GM18517 (cell line): ENCODE measurements at regions not wholly inside any gene's neighbourhood (a gene's known extent, or its start where the extent isn't known, plus 50 kb on each side); places are given as distances from the start of the nearest gene placed in this dataset.

Experiments used
- ATAC-seq: cut with Tn5 transposase; IDR thresholded peaks from one replicate; pipeline ENCODE4 v1.9.1; 2021; ENCODE audit warnings: mild to moderate bottlenecking, moderate library complexity; ENCODE audit not compliant: unreplicated experiment

DNA sequence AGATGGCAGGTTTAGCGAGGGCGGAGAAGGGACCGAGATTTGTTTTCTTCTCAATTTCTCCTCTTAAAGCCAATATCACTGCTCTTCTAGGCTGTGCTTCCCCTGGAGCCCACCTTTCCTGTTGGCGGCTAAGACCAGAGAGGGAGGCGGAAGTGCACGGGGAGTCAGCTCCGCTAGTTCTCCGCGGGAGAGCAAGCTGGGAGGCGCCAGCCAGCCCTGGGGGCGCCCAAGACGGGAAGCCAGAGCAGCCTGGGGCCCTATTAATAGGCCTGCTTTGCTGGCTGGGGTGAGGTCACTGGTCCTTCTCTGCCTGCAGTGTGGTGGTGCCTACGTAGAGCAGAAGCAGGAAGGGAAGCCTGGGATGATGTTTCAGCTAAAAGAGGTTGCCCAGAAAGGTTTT is 61.6 kb downstream of the LSM5 start:
- no peak for ATAC-seq

DNA sequence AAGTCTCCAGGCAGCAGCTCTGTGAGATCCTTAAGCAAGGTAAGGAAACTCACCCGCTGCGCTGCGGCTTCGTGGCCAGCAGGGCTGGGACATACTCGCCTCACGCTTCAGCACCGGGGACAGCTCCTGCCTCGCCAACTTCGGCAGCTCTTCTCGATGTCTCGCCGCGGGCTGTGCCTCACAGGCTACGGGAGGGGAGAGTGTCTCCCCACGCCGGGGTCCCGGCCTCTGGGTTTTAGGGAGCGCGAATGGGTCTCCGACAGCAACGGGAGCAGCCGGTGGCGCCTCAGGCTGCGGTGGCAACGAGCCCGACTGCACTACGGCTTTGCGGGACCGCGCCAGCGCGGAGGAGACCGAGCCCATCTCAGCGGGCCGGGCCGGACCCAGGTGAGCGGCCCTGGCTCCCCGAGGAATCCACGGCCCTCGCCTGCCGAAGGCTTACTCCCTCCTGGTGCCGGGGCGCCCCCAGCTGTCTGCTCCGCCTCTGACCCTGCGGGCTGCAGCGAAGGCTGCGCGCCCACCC is 62.4 kb downstream of the LSM5 start:
- ATAC-seq: no peak

DNA sequence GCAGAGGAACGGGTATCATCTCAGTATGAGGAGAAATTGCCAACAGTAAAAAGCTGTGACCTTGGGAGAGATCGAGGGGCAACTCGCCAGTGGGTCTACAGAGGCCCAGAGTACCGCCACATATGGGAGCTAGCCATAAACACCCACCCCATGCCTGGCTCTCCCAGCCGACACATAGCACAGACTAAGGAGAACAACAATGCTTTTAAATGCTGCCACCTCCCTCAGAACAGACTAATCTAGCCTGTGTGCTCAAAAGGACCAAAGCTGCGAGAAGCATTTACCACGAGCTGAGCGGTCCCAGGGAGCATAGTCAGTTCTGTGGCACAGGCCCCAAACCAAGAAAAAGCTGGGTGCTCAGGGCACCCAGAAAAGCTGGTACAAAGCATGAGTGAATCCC is 73.3 kb downstream of the LSM5 start:
- no peak for ATAC-seq

GRCh38 chr7:32415936-32416335 is 74.2 kb downstream of the LSM5 start:
- no peak for ATAC-seq

GRCh38 chr7:32415519-32415918 is 74.7 kb downstream of the LSM5 start:
- no peak for ATAC-seq

DNA sequence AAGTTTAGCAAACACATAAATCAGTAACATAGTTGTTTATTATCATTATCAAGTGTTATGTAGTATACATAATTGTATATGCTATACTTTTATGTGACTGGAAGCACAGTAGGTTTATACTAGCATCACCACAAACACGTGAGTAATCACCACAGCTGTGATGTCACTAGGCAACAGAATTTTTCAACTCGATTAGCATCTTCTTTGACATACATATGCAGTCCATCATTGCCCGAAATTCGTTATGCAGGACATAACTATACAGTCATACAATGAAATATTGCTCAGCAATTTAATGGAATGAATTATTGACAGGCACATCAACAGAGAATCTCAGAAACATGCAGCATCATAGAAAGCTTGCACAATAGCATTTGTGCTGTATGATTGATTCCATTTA is 77.7 kb downstream of the LSM5 start:
- ATAC-seq: no peak

DNA sequence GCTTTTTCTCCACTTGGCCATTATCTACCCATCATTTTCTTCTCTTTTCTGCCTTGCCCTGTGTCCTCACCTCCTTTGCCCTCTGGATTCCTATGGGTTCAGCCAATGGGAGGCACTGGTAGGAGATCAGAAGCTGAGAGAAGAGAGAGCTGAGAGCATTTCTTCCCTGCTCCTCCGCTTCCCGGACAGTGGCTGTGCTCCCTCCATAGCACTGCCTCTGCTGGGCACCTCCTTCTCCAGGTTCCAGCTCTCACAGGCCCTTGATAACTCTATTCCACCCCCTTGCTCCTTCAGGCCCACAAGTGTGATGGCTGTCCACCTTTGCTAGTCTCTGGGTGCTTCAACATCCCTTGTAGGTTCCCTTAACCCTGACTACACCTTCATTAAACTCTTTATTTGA is 79.6 kb downstream of the LSM5 start:
- ATAC-seq: no peak

DNA sequence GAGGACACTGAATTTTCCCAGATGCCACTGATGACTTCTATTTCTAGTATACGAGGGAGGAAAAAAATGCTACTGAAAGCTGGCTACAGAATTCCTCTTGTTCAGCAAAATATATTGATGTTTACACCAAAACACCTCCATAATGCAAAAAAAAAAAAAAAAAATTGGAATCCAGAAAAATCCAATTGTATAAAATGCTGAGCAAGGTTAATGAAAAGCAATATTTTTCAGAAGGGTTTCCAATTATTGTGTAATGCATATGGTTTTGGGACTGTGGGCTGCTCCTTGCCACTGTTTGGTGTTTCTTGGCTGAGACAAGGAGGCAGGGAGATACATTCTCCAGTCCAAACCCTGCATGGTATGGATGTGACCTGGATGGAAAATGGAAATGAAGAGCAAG is 83.8 kb downstream of the LSM5 start:
- ATAC-seq: no peak

DNA sequence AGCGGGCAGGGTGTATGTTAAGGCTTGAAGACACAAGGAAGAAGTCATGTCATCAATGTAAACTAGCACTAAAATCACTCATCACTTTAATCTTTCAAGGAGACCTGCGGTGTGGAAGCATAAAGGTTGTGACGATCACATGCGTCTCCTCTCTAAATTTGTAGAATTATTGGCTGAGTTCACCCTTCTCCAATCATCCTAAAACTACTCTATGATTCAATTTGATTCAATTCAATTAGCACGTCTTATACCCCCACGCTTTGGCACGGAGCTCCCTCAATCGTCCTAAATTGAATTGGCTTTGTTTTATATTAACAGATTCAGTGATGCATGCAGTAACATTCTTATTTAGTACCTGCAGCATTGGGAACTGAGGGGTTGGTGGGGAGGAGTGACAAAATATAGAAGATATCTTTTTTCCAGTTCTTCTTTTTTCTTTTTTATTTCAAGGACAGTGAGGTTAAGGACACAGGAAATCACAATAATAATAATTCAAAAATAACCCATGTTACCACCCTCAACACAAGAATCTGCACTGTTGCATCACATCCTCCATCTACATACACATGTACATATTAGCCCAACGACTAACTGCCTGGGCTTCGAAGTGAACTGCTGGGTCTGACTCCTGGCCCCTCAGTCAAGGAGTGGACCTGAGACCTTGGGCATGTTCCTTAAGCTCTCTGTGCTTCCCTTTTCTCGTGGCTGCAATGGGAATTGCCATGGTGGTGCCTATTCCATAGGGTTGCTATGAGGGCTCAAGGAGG is 86.5 kb downstream of the LSM5 start:
- ATAC-seq: no peak

DNA sequence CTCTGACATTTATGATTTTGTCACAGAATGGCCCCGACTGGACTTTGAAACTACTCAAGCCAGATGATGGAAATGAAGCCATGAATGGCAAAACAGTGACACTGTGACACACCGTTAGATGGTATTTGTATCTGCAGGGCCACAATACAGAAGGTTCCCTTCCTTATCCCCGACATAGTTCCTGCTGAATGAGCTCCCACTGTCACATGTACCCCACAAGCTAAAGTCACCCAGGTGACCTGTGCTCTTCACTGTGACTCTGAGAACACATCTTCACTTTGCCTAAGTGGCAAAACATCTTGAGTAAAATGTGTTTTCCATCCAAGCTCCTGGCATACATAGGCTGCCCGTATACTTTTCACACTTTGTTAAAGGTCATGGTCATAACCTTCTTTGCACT is 89.5 kb downstream of the LSM5 start:
- no peak for ATAC-seq

DNA sequence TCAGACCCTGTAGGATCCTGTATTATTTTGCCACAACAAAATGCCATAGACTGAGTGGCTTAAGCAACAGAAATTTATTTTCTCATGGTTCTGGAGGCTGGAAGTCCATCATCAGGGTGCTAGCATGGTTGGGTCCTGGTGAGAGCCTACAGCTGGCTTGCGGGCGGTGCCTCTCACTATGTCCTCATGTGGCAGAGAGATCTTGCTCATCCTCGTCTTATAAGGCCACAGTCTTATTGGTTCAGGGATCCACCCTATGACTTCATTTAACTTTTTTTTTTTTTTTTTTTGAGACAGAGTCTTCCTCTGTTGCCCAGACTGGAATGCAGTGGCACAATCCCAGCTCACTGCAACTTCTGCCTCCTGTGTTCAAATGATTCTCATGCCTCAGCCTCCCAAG is 90.9 kb downstream of the LSM5 start:
- ATAC-seq: no peak

- no peak for ATAC-seq
Observed at GRCh38 chr7:32395168-32395567, 95.0 kb downstream of the LSM5 start.

DNA sequence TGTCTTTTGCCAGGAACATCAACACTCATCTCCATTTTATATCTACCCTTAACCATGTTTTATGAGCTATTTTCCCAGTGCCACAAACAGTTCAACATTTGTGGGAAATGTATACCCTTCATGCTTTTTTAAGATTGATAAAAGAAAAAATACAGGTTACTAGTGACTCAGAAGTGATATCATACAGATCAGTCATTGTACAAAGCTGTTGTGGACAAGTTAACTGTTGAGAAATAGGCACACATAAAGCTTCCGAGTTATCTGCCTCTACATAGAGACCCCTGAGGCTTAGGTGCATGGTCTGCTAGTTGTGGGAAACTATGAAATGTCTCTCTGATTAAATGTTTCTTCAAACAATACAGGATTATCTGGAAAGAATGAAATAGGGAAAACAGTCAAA is 96.3 kb downstream of the LSM5 start:
- no peak for ATAC-seq

- no peak for ATAC-seq
Observed at GRCh38 chr7:32390210-32390609, 100.0 kb downstream of the LSM5 start.

DNA sequence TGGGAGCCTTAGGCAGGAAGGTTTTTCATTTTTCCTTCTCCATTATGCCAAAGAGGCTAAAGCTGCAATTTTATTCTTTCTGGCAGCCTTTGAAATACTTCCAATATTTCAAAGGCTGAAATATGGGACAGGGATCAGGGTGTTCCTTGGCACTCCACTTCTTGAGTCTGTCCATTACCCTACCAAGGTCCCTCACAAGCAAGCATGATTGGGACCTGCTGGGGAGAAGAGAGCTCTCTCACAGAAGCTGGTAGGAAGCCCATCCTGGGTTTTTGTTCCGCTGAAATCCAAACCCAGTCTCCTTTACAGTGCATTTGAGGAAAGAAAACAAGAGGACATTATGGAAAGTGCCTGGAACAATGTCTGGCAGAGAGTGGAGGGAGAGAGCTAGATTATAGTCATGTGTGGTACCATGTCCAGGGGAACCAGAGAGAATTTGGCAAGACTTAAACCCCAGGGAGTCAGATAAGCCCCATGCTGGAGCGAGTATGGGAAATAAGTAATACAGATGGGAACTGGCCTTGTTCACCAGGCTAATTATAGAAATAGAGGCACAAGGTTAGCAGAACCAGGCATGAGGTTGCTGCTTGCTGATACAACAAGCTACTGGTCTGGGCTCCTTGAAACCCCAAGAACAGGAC is 104.7 kb downstream of the LSM5 start:
- no peak for ATAC-seq

DNA sequence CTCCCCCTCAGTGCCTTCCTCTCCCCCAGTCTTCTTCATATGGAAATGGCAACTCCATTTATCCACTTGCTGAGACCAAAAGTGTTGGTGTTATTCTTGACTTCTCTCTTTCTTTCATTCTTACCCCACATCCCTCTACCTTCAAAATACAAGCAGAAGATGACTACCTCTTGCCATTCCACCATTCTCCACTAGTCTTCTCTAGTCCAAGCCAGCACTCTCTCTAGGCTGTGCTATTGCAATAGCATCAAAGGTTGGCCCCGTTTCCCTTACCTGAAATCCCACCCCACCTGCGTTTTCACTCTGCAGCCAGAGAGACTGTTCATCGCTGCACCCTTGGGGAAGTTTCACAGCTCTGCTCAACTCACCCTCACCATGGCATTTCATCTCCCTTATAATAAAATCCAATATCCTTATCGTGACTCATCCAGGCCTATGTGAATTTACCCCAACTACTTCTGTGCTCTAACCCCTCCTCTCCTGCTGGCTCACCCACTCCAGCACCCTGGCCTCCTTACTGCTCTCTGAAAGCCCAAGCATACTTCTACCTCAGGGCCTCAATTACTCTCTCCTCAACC is 109.1 kb downstream of the LSM5 start:
- no peak for ATAC-seq

DNA sequence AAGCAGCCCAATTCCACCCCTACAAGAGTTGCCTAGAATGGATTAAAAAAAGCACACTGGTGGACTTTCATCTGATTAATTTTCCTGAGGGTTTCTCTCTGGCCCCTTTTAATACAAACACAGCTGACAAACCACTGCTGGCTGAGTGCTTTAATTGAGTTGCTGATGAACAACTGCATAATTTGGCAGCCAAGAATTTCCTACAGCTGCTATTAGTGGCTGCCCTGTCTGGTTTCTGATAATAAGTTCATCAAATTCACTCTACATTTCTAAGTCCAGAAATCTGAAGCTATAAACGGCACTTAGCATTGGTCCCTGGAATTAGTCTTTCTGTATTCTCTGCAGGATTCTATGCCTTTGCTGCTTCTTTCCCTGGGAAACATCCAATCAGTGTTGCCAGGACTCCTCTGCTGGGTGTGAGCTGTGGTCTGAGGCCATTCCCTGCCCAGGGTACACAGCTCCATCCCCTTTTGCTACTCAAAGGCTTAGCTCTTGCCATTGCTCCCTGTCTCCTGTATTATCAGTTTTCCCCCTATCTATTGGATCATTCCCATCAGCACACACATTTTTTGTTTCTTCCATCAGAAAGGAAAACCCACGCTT is 110.6 kb downstream of the LSM5 start:
- ATAC-seq: no peak

DNA sequence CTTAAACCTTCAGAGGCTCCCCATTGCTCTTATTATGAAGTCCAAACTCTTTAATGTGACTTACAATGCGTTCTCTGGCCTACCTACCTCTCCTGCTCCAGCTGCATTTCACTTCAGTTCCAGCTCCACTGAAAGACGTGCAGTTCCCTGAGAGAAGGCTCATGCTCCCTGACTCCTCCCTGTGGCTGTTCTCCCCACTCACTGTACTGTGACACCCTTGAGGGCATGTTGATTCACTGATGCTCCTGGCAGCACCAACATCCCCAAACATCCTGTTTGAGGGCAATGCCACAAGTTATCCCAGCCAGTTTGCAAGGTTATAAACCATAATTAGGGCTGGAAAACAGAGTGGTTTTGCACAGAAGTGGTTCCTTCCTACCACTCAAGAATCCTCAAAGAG is 111.2 kb downstream of the LSM5 start:
- ATAC-seq: no peak

- ATAC-seq: no peak
Observed at GRCh38 chr7:32364581-32364980, 125.6 kb downstream of the LSM5 start.

DNA sequence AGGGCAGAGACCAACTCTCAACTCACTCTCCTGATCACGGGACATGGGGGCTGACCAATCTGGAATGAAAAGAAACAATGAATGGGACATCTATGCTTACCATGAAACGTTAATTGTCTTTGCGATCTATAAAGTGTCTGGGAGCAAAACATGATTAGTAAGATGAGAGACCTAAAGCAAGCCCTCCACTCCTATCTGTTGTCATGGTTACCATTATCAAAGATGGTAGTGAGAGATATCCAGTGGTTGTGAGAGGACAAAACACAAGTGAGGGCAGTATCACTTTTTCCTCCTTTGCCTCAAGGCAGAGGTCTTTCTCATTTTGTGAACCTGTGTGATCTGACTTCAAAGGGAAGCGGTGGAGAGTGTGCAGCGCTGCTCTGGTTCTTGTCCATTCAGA is 130.1 kb downstream of the LSM5 start:
- ATAC-seq: no peak

DNA sequence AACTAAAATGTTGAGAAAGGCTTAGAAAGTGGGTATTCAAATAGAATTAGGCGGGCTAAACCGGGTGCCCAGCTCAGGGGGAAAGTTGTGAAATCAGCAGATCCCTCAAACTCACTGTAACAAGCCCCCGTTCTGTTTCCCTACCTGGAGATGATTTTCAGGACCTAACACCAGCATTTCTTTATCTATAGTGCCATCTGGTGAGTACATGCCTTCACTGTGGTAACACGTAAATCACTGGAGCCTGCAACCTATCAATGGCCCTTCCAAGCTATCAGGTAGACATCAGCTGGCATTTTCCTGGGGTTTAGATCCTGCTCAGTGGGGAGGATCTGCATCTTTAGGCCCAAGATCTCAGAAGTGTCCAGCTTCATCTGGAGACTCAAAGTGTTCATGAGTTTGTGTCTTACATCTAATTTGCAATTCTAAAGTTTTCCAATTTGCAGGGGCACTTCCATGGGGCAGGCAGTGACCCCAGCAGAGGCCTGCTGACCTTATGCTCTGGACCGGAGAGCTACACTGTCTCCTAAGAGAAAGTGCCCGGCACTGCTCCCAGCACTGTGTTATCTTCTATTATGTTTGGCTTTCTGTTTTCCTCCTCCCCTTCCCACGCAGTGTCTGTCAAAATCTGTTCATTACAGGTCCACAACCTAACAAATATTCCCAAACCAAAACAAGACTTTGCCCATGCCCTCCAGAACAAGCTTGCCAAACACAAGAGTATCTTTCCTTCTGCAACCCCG is 132.5 kb downstream of the LSM5 start:
- ATAC-seq: no peak
